A549 (cell line): ENCODE measurements at regions not wholly inside any gene's neighbourhood (a gene's known extent, or its start where the extent isn't known, plus 50 kb on each side); places are given as distances from the start of the nearest gene placed in this dataset.
A peak's percentile ranks its signal among the peaks of the same experiment; 100 is the strongest.

Source experiments
- ATAC-seq, 2 experiments: fragments of 200-7000 bp in 1 of 2; fragments of >200 bp in 1 of 2; cut with Nextera tagmentation in 1 of 2; cut with Tn5 transposase in 1 of 2; 3 replicates each; pipeline versions ENCODE4 v1.8.0 to v1.9.1; 2018 to 2020; ENCODE audit warnings: mild to moderate bottlenecking in 1 of 2, moderate library complexity in 1 of 2
- CTCF ChIA-PET: fragments of 300-600 bp; sonication (Branson Sonifier 250); formaldehyde crosslinking; extraction: SDS; loops from one replicate; lab custom pipeline; 2021; ENCODE audit warnings: antibody characterized with exemption, inconsistent platforms; lab: Yijun Ruan, JAX
- POLR2A ChIA-PET: fragments of 350-600 bp; formaldehyde crosslinking; extraction: SDS; loops from one replicate; lab custom pipeline; 2021; ENCODE audit warnings: antibody characterized with exemption, inconsistent platforms; lab: Yijun Ruan, JAX
- DNase-seq, 2 experiments: peaks; one replicate each; pipeline versions ENCODE4 v3.0.0 to v3.0.0-alpha.2; 2011 to 2016; ENCODE audit warnings: low read depth in 1 of 2, low spot score in 1 of 2
- FAIRE-seq: peaks from 2 replicates; lab custom pipeline; 2011; peaks lifted over from hg19 to GRCh38; lab: Jason Lieb, UNC
- H3K27ac ChIP-seq, 2 experiments: fragments of >200 bp; sonication (Bioruptor Twin); formaldehyde crosslinking; 3 replicates each; pipeline ENCODE4 v1.5.1; 2016 to 2017
- H3K4me1 ChIP-seq: fragments of >200 bp; sonication (Bioruptor Twin); formaldehyde crosslinking; 3 replicates; pipeline ENCODE4 v1.6.1; 2016
- H3K4me2 ChIP-seq: fragments of >200 bp; sonication (Bioruptor Twin); formaldehyde crosslinking; 3 replicates; pipeline ENCODE4 v1.6.1; 2016
- H3K4me3 ChIP-seq: fragments of >200 bp; sonication (Bioruptor Twin); formaldehyde crosslinking; 3 replicates; pipeline ENCODE4 v1.5.1; 2016
- H3K9me3 ChIP-seq: fragments of >200 bp; sonication (Bioruptor Twin); formaldehyde crosslinking; 3 replicates; pipeline ENCODE4 v1.6.1; 2016
- CBX2 ChIP-seq: fragments of 200-600 bp; sonication (generic); IDR thresholded peaks from 2 replicates; pipeline ENCODE4 v1.6.1; 2016; ENCODE audit warnings: low read depth, mild to moderate bottlenecking, borderline replicate concordance
- CEBPB ChIP-seq, 2 experiments: fragments of >200 bp in 1 of 2; sonication (Bioruptor Twin) in 1 of 2; formaldehyde crosslinking in 1 of 2; IDR thresholded peaks; 2 replicates each; pipeline ENCODE4 v1.6.1; 2012 to 2016
- CHD2 ChIP-seq: fragments of 150-350 bp; IDR thresholded peaks from 2 replicates; pipeline ENCODE4 v1.6.1; 2014; ENCODE audit warnings: low read length; ENCODE audit not compliant: partially characterized antibody
- CTCF ChIP-seq: fragments of >200 bp; sonication (Bioruptor Twin); formaldehyde crosslinking; IDR thresholded peaks from 3 replicates; pipeline ENCODE4 v1.5.1; 2016
- E2F6 ChIP-seq: IDR thresholded peaks from 2 replicates; pipeline ENCODE4 v1.6.1; 2012; ENCODE audit warnings: low read depth, borderline replicate concordance
- EHMT2 ChIP-seq: fragments of 200-600 bp; sonication (generic); IDR thresholded peaks from 2 replicates; pipeline ENCODE4 v1.6.1; 2016; ENCODE audit warnings: antibody characterized with exemption, low read depth, mild to moderate bottlenecking, moderate library complexity
- ELK1 ChIP-seq: fragments of 150-350 bp; IDR thresholded peaks from 2 replicates; pipeline ENCODE4 v1.6.1; 2014; ENCODE audit warnings: low read depth, mild to moderate bottlenecking, low read length
- FOSB ChIP-seq: fragments of 250-450 bp; sonication (Bioruptor Pico); IDR thresholded peaks from 2 replicates; pipeline ENCODE4 v1.5.0; 2020; ENCODE audit warnings: mild to moderate bottlenecking, moderate library complexity
- FOSL2 ChIP-seq, 2 experiments: fragments of 450-650 bp in 1 of 2; fragments of >200 bp in 1 of 2; sonication (Bioruptor Twin) in 1 of 2; formaldehyde crosslinking; IDR thresholded peaks; 2 replicates each; pipeline versions ENCODE4 v1.5.0 to v1.6.1; 2016 to 2020; ENCODE audit warnings: mild to moderate bottlenecking in 1 of 2, moderate library complexity in 1 of 2
- GATA3 ChIP-seq: IDR thresholded peaks from 2 replicates; pipeline ENCODE4 v1.6.1; 2012; ENCODE audit warnings: borderline replicate concordance
- HEYL ChIP-seq: fragments of 250-450 bp; sonication (Bioruptor Pico); IDR thresholded peaks from 2 replicates; pipeline ENCODE4 v1.8.0; 2021; ENCODE audit warnings: mild to moderate bottlenecking, moderate library complexity
- HOXA7 ChIP-seq: fragments of 250-450 bp; sonication (Bioruptor Pico); IDR thresholded peaks from 2 replicates; pipeline ENCODE4 v1.5.0; 2020; ENCODE audit warnings: mild to moderate bottlenecking, moderate library complexity
- JUN ChIP-seq, 2 experiments: fragments of >200 bp; sonication (Bioruptor Twin); formaldehyde crosslinking; IDR thresholded peaks; 2 replicates in 1 of 2; 3 replicates in 1 of 2; pipeline ENCODE4 v1.6.1; 2016 to 2017
- JUNB ChIP-seq: fragments of >200 bp; sonication (Bioruptor Twin); formaldehyde crosslinking; IDR thresholded peaks from 2 replicates; pipeline ENCODE4 v1.6.1; 2016
- KDM1A ChIP-seq: fragments of 200-600 bp; sonication (generic); IDR thresholded peaks from 2 replicates; pipeline ENCODE4 v1.6.1; 2016; ENCODE audit warnings: low read depth, mild to moderate bottlenecking
- MAFK ChIP-seq: fragments of 450-650 bp; IDR thresholded peaks from 2 replicates; pipeline ENCODE4 v1.6.1; 2014; ENCODE audit not compliant: partially characterized antibody
- NFE2L2 ChIP-seq: fragments of 150-350 bp; conservative IDR thresholded peaks from 2 replicates; pipeline ENCODE4 v1.6.1; 2014; ENCODE audit warnings: low read length
- NPAS2 ChIP-seq: fragments of 250-450 bp; sonication (Bioruptor Pico); IDR thresholded peaks from 2 replicates; pipeline ENCODE4 v1.8.0; 2022; ENCODE audit warnings: mild to moderate bottlenecking, moderate library complexity, borderline replicate concordance
- POLR2A ChIP-seq: IDR thresholded peaks from 2 replicates; pipeline ENCODE4 v1.6.1; 2012; ENCODE audit warnings: mild to moderate bottlenecking, low read length
- RCOR1 ChIP-seq: fragments of 150-350 bp; IDR thresholded peaks from 2 replicates; pipeline ENCODE4 v1.6.1; 2014; ENCODE audit warnings: antibody characterized with exemption, low read length, low read depth
- REST ChIP-seq: fragments of 200-600 bp; sonication (generic); IDR thresholded peaks from 2 replicates; pipeline ENCODE4 v1.6.1; 2016; ENCODE audit warnings: antibody characterized with exemption, mild to moderate bottlenecking, moderate library complexity
- SREBF2 ChIP-seq: fragments of 450-650 bp; IDR thresholded peaks from 2 replicates; pipeline ENCODE4 v1.6.1; 2014; ENCODE audit warnings: mild to moderate bottlenecking, moderate library complexity
- ZNF302 ChIP-seq: fragments of 250-450 bp; sonication (Bioruptor Pico); IDR thresholded peaks from 2 replicates; pipeline ENCODE4 v1.9.0; 2021; ENCODE audit warnings: inconsistent platforms, mild to moderate bottlenecking, moderate library complexity
- ZSCAN20 ChIP-seq: fragments of 250-450 bp; sonication (Bioruptor Pico); IDR thresholded peaks from 2 replicates; pipeline ENCODE4 v1.8.0; 2022; ENCODE audit warnings: mild to moderate bottlenecking, moderate library complexity
- WGBS: methylation state at CpG from one replicate; pipeline ENCODE4 v1.1.6; 2017; ENCODE audit errors: missing lambda C conversion rate; 5-methylcytosine and 5-hydroxymethylcytosine counted together

GRCh38 chr2:152907046-152907445 is 188.6 kb downstream of the ARL6IP6 start:
- 19% methylated on average over 5 of the region's 5 CpGs for WGBS
- CTCF ChIA-PET = no interaction called here
- Histone ChIP-seq H3K27ac (no peak overlapping the region), H3K4me1 (no peaks in the 10 kb centered on the region), H3K9me3 (no peaks in the 10 kb centered on the region), H3K4me3 (no peak overlapping the region)
- no peak for FAIRE-seq
- POLR2A ChIA-PET = no interaction called here
- no peak for ATAC-seq
- DNase-seq = no peak
- TF ChIP-seq JUN (IDR thresholded peaks at IDR 0.05) (no peak), POLR2A (no peak), RCOR1 (no peak), REST (peak; percentile 76), SREBF2 (no peak), EHMT2 (no peak)
- TF ChIP-seq, all 56 proteins: peak for 1
- H3K4me2 ChIP-seq = no peak overlapping the region

- no peaks in the 10 kb centered on the region for H3K4me1 ChIP-seq
- TF ChIP-seq JUNB = no peak
- TF ChIP-seq MAFK = no peak
- no peak for TF ChIP-seq NPAS2 (CRISPR knock-in tag)
- TF ChIP-seq, all 56 proteins: peak for 0
- DNase-seq (no peak), FAIRE-seq (no peak), ATAC-seq (no peak)
- POLR2A ChIA-PET = no interaction called here
- H3K4me2 ChIP-seq = no peak overlapping the region
- H3K9me3 ChIP-seq = no peaks in the 10 kb centered on the region
- WGBS = 25% methylated on average over 5 of the region's 5 CpGs
- H3K27ac ChIP-seq = no peak overlapping the region
- no peak overlapping the region for H3K4me3 ChIP-seq
- CTCF ChIA-PET = no interaction called here
Observed at GRCh38 chr2:152894051-152894450, 175.6 kb downstream of the ARL6IP6 start.

- CTCF ChIA-PET = no interaction called here
- ATAC-seq (no peak), FAIRE-seq (no peak), DNase-seq (no peak)
- TF ChIP-seq CTCF (no peak), CBX2 (no peak), EHMT2 (no peak), E2F6 (no peak), CEBPB (IDR thresholded peaks at IDR 0.05) (no peak), JUN (IDR thresholded peaks at IDR 0.05) (no peak), ELK1 (no peak), FOSL2 (IDR thresholded peaks at IDR 0.05) (no peak), FOSL2 (CRISPR knock-in tag; IDR thresholded peaks at IDR 0.05) (no peak), ZSCAN20 (CRISPR knock-in tag) (no peak), GATA3 (no peak), CHD2 (no peak), FOSB (CRISPR knock-in tag) (no peak), HEYL (CRISPR knock-in tag) (no peak), ZNF302 (CRISPR knock-in tag) (no peak), HOXA7 (CRISPR knock-in tag) (no peak), NFE2L2 (no peak), JUNB (no peak), KDM1A (no peak)
- 48% methylated on average over 2 of the region's 2 CpGs for WGBS
- Histone ChIP-seq H3K9me3 (no peaks in the 10 kb centered on the region), H3K27ac (no peak overlapping the region), H3K4me2 (no peak overlapping the region), H3K4me3 (no peak overlapping the region), H3K4me1 (no peaks in the 10 kb centered on the region)
- POLR2A ChIA-PET = no interaction called here
Observed at GRCh38 chr2:152890736-152891135, 172.3 kb downstream of the ARL6IP6 start.
